ENCODE measurements at regions not wholly inside any gene's neighbourhood (a gene's known extent, or its start where the extent isn't known, plus 50 kb on each side); places are given as distances from the start of the nearest gene placed in this dataset.

DNA sequence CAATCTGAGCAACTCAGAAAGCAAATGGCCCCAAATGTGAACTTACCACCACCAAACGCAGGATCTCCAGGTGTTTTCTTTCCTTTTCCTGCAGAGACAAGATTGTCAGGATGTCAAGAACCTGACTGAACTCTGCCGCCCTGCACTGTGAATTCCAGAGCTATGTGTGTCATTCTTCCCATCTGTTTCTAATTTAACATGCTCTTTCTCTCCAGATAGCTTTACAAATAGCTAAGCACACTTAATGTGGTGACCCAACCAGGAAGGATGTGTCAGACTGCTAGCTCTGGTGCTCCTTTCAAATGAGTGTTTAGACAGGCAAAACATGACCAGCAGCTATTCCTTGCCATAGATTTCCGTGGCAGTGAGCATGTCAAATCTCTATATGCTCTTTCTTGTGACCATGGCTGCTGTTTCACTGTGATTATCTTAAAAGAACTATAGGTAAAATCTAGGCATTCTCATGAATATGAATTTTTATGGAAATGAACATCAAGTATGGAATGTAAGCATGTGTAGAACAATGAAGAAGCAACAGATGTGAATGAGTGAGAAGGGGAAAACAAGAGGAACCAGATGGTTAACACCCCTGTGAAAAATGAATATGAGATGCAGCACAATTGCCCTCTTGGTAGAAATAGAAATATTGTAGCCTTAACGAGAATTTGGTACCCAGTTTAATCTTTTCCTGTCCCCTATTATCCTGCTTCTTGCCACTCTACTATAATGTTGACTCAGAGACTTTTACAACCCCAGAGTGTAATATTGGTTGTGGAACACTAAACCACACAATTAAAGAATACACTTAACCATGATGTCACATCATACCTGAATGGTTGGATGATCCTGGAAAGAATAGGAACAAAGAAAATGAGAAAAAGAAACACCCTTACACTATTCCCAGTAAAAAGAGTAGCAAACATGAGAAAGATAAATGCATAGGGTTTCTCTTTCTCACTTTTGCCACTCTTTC is 247.8 kb upstream of the DKK2 start:
- no peaks in the 10 kb centered on the region for H3K36me3 Mint-ChIP-seq (ENCODE audit: low read depth, unreplicated experiment)
- H3K4me3 Mint-ChIP-seq (ENCODE audit: unreplicated experiment) = no peak overlapping the region
- H3K9me3 Mint-ChIP-seq (ENCODE audit: unreplicated experiment) = no peaks in the 10 kb centered on the region
- no peak for DNase-seq (ENCODE audit: low spot score)
- H3K4me1 Mint-ChIP-seq (ENCODE audit: unreplicated experiment) = peaks cover 17% of the 10 kb centered on the region
- TF ChIP-seq, protein P1, sequence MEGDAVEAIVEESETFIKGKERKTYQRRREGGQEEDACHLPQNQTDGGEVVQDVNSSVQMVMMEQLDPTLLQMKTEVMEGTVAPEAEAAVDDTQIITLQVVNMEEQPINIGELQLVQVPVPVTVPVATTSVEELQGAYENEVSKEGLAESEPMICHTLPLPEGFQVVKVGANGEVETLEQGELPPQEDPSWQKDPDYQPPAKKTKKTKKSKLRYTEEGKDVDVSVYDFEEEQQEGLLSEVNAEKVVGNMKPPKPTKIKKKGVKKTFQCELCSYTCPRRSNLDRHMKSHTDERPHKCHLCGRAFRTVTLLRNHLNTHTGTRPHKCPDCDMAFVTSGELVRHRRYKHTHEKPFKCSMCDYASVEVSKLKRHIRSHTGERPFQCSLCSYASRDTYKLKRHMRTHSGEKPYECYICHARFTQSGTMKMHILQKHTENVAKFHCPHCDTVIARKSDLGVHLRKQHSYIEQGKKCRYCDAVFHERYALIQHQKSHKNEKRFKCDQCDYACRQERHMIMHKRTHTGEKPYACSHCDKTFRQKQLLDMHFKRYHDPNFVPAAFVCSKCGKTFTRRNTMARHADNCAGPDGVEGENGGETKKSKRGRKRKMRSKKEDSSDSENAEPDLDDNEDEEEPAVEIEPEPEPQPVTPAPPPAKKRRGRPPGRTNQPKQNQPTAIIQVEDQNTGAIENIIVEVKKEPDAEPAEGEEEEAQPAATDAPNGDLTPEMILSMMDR (IDR thresholded peaks at IDR 0.05; ENCODE audit: unreplicated experiment) = no peak
- H3K27ac Mint-ChIP-seq (ENCODE audit: unreplicated experiment) = no peak overlapping the region
- H3K27me3 Mint-ChIP-seq (ENCODE audit: unreplicated experiment) = no peaks in the 10 kb centered on the region

GRCh38 chr4:107279733-107280132 is 243.6 kb upstream of the DKK2 start:
- H3K4me1 Mint-ChIP-seq (ENCODE audit: unreplicated experiment) = peaks cover 17% of the 10 kb centered on the region
- TF ChIP-seq, protein P1 (IDR thresholded peaks at IDR 0.05; ENCODE audit: unreplicated experiment) = no peak
- no peaks in the 10 kb centered on the region for H3K9me3 Mint-ChIP-seq (ENCODE audit: unreplicated experiment)
- DNase-seq (ENCODE audit: low spot score) = no peak
- H3K27ac Mint-ChIP-seq (ENCODE audit: unreplicated experiment) = no peak overlapping the region
- no peaks in the 10 kb centered on the region for H3K36me3 Mint-ChIP-seq (ENCODE audit: low read depth, unreplicated experiment)
- H3K27me3 Mint-ChIP-seq (ENCODE audit: unreplicated experiment) = no peaks in the 10 kb centered on the region
- no peak overlapping the region for H3K4me3 Mint-ChIP-seq (ENCODE audit: unreplicated experiment)

DNA sequence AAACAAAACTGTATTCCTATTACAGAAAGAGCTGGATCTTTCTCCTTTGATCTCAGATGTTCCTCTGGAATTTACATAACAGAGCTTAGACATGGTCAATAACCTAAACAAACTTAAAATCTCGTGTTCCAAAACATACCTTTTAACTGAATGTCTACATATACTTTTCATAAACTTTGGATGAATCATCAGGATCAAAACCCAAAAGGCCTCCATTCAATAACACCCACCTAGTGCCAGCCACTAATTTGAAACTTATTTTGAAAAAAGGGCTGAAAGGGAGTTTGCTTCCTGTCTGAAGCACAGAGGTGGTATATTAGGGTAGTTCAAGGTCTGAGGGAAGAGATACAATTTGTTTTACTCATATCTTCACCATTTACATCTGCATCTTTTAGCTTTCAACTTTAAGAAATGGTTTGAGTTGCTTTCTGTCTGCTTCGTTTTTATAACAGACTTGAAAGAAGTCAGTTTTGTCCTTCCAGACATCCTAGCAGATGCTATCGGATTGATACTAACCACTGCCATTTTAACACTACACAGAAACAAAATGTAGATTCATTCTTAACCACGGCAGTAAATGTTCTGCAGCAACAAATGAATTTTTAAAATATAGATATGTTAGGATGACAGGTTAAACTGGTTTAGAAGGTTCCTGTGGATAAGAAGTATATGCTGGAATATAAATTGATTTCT is 242.8 kb upstream of the DKK2 start:
- Mint-ChIP-seq H3K4me1 (ENCODE audit: unreplicated experiment) (peaks cover 15% of the 10 kb centered on the region), H3K36me3 (ENCODE audit: low read depth, unreplicated experiment) (no peaks in the 10 kb centered on the region), H3K4me3 (ENCODE audit: unreplicated experiment) (no peak overlapping the region), H3K27ac (ENCODE audit: unreplicated experiment) (no peak overlapping the region), H3K27me3 (ENCODE audit: unreplicated experiment) (no peaks in the 10 kb centered on the region), H3K9me3 (ENCODE audit: unreplicated experiment) (no peaks in the 10 kb centered on the region)
- TF ChIP-seq, protein P1 (IDR thresholded peaks at IDR 0.05; ENCODE audit: unreplicated experiment) = no peak
- no peak for DNase-seq (ENCODE audit: low spot score)

DNA sequence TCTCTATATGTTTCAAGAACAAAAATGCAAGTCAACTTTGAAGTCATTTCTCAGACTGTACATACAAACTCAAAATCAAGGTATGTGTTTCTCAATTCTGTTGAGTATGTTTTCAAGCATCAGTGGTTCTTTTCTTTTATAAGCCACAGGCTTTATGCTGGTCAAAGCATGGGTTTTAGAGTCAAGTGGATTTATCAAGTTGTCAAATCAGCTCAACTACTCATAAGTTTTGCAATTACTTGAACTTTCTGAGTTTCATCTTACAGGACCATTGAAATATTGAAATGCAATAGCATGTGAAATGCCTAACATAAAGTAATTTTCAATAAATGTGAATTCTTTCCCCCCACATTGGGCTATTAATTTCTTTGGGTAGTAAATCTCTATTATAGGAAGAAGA is 239.9 kb upstream of the DKK2 start:
- Mint-ChIP-seq H3K27me3 (ENCODE audit: unreplicated experiment) (no peaks in the 10 kb centered on the region), H3K27ac (ENCODE audit: unreplicated experiment) (no peak overlapping the region), H3K4me1 (ENCODE audit: unreplicated experiment) (peaks cover 7% of the 10 kb centered on the region), H3K9me3 (ENCODE audit: unreplicated experiment) (no peaks in the 10 kb centered on the region), H3K36me3 (ENCODE audit: low read depth, unreplicated experiment) (no peaks in the 10 kb centered on the region), H3K4me3 (ENCODE audit: unreplicated experiment) (no peak overlapping the region)
- TF ChIP-seq, protein P1 (IDR thresholded peaks at IDR 0.05; ENCODE audit: unreplicated experiment) = no peak
- no peak for DNase-seq (ENCODE audit: low spot score)

GRCh38 chr4:107275225-107275624 is 239.1 kb upstream of the DKK2 start:
- H3K36me3 Mint-ChIP-seq (ENCODE audit: low read depth, unreplicated experiment) = no peaks in the 10 kb centered on the region
- peaks cover 7% of the 10 kb centered on the region for H3K4me1 Mint-ChIP-seq (ENCODE audit: unreplicated experiment)
- no peaks in the 10 kb centered on the region for H3K9me3 Mint-ChIP-seq (ENCODE audit: unreplicated experiment)
- no peak for DNase-seq (ENCODE audit: low spot score)
- H3K27ac Mint-ChIP-seq (ENCODE audit: unreplicated experiment) = no peak overlapping the region
- H3K27me3 Mint-ChIP-seq (ENCODE audit: unreplicated experiment) = no peaks in the 10 kb centered on the region
- TF ChIP-seq, protein P1 (IDR thresholded peaks at IDR 0.05; ENCODE audit: unreplicated experiment) = no peak
- H3K4me3 Mint-ChIP-seq (ENCODE audit: unreplicated experiment) = no peak overlapping the region

Measured in endothelial cell (in vitro differentiated cells).